ENCODE measurements at regions not wholly inside any gene's neighbourhood (a gene's known extent, or its start where the extent isn't known, plus 50 kb on each side); places are given as distances from the start of the nearest gene placed in this dataset.

- Histone ChIP-seq H3K27me3 (ENCODE audit: control insufficient read depth, insufficient read depth, low read length) (no peaks in the 10 kb centered on the region), H3K4me3 (ENCODE audit: low read length in 3 of 3) (no peak overlapping the region), H3K27ac (ENCODE audit: low read depth in 2 of 2, low read length in 2 of 2) (no peak overlapping the region), H3K4me1 (ENCODE audit: control insufficient read depth in 2 of 3, insufficient read depth in 2 of 3, low read depth in 1 of 3, low read length in 3 of 3) (no peaks in the 10 kb centered on the region), H3K36me3 (ENCODE audit: control insufficient read depth in 2 of 3, insufficient read depth in 3 of 3, low read length in 3 of 3) (no peaks in the 10 kb centered on the region), H3K9ac (ENCODE audit: low read length in 3 of 3) (no peak overlapping the region), H3K9me3 (ENCODE audit: control insufficient read depth in 2 of 3, insufficient read depth in 1 of 3, low read length in 3 of 3) (no peaks in the 10 kb centered on the region)
- TF ChIP-seq CTCF (IDR thresholded peaks at IDR 0.05; ENCODE audit: borderline replicate concordance, extremely low read depth, insufficient read depth): no peak
- DNase-seq: no peak
- intact Hi-C loops (cut with DNase I): no loop called here
- FAIRE-seq: no peak
Observed at GRCh38 chr5:23579566-23579965, 72.2 kb downstream of the PRDM9 start.

DNA sequence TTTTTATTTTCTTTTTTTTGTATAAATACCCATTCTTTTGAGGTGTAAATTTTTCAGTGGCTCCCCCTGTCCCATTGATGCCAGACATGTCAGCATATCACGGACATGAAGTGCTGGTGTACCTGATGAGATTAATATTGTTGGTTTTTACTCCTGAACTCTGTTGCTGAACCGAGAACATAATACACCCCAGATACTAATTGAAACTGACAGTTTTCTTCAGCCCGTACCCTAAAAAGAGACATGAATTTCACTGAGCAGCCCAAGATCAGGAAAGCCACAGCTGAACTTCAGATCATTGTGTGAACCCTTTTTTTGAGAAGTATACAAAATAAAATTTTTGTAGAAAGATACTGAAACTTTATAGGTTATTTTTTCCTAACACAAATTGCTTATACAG, 75.7 kb downstream of the PRDM9 start:
- no peak for TF ChIP-seq CTCF (IDR thresholded peaks at IDR 0.05; ENCODE audit: borderline replicate concordance, extremely low read depth, insufficient read depth)
- no peak overlapping the region for H3K4me3 ChIP-seq (ENCODE audit: low read length in 3 of 3)
- DNase-seq: no peak
- FAIRE-seq: no peak
- no peaks in the 10 kb centered on the region for H3K4me1 ChIP-seq (ENCODE audit: control insufficient read depth in 2 of 3, insufficient read depth in 2 of 3, low read depth in 1 of 3, low read length in 3 of 3)
- intact Hi-C loops (cut with DNase I): no loop called here
- no peaks in the 10 kb centered on the region for H3K27me3 ChIP-seq (ENCODE audit: control insufficient read depth, insufficient read depth, low read length)
- H3K36me3 ChIP-seq (ENCODE audit: control insufficient read depth in 2 of 3, insufficient read depth in 3 of 3, low read length in 3 of 3): no peaks in the 10 kb centered on the region
- no peaks in the 10 kb centered on the region for H3K9me3 ChIP-seq (ENCODE audit: control insufficient read depth in 2 of 3, insufficient read depth in 1 of 3, low read length in 3 of 3)
- H3K9ac ChIP-seq (ENCODE audit: low read length in 3 of 3): no peak overlapping the region
- no peak overlapping the region for H3K27ac ChIP-seq (ENCODE audit: low read depth in 2 of 2, low read length in 2 of 2)

- DNase-seq (no peak), FAIRE-seq (no peak)
- H3K4me3 ChIP-seq (ENCODE audit: low read length in 3 of 3): no peak overlapping the region
- H3K27me3 ChIP-seq (ENCODE audit: control insufficient read depth, insufficient read depth, low read length): no peaks in the 10 kb centered on the region
- intact Hi-C loops (cut with DNase I): no loop called here
- H3K36me3 ChIP-seq (ENCODE audit: control insufficient read depth in 2 of 3, insufficient read depth in 3 of 3, low read length in 3 of 3): no peaks in the 10 kb centered on the region
- H3K4me1 ChIP-seq (ENCODE audit: control insufficient read depth in 2 of 3, insufficient read depth in 2 of 3, low read depth in 1 of 3, low read length in 3 of 3): no peaks in the 10 kb centered on the region
- H3K27ac ChIP-seq (ENCODE audit: low read depth in 2 of 2, low read length in 2 of 2): no peak overlapping the region
- no peak overlapping the region for H3K9ac ChIP-seq (ENCODE audit: low read length in 3 of 3)
- no peaks in the 10 kb centered on the region for H3K9me3 ChIP-seq (ENCODE audit: control insufficient read depth in 2 of 3, insufficient read depth in 1 of 3, low read length in 3 of 3)
- no peak for TF ChIP-seq CTCF (IDR thresholded peaks at IDR 0.05; ENCODE audit: borderline replicate concordance, extremely low read depth, insufficient read depth)
Observed at GRCh38 chr5:23588841-23589326, 81.5 kb downstream of the PRDM9 start.

DNA sequence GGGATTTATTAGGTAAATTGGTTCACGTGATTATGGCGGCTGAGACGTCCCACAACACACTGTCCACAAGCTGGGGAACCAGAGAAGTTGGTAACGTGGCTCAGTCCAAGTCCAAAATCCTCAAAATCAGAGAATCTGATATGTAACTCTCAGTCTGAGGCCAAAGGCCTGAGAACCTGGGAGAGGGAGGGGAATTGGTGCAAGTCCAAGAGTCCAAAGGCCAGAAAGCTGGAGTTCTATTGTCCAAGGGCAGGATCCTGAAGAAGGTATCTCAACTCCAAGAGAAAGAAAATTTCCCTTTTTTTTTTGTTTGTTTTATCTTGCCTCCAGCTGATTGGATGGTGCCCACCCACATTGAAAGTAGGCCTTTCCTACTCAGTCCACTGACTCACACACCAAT, 83.8 kb downstream of the PRDM9 start:
- Histone ChIP-seq H3K27ac (ENCODE audit: low read depth in 2 of 2, low read length in 2 of 2) (no peak overlapping the region), H3K36me3 (ENCODE audit: control insufficient read depth in 2 of 3, insufficient read depth in 3 of 3, low read length in 3 of 3) (no peaks in the 10 kb centered on the region), H3K27me3 (ENCODE audit: control insufficient read depth, insufficient read depth, low read length) (no peaks in the 10 kb centered on the region), H3K9ac (ENCODE audit: low read length in 3 of 3) (no peak overlapping the region), H3K4me1 (ENCODE audit: control insufficient read depth in 2 of 3, insufficient read depth in 2 of 3, low read depth in 1 of 3, low read length in 3 of 3) (no peaks in the 10 kb centered on the region), H3K9me3 (ENCODE audit: control insufficient read depth in 2 of 3, insufficient read depth in 1 of 3, low read length in 3 of 3) (no peaks in the 10 kb centered on the region), H3K4me3 (ENCODE audit: low read length in 3 of 3) (no peak overlapping the region)
- no peak for TF ChIP-seq CTCF (IDR thresholded peaks at IDR 0.05; ENCODE audit: borderline replicate concordance, extremely low read depth, insufficient read depth)
- intact Hi-C loops (cut with DNase I): no loop called here
- DNase-seq: no peak
- no peak for FAIRE-seq
